Lower lobe of right lung (tissue), 2 donors: ENCODE measurements at regions not wholly inside any gene's neighbourhood (a gene's known extent, or its start where the extent isn't known, plus 50 kb on each side); places are given as distances from the start of the nearest gene placed in this dataset.

Source experiments
- ATAC-seq, 2 donors: fragments of 200-7000 bp; cut with Tn5 transposase; one replicate each; pipeline ENCODE4 v1.9.1; 2020 to 2022; ENCODE audit warnings: mild to moderate bottlenecking in 2 of 2, moderate library complexity in 2 of 2
- DNase-seq: peaks from one replicate; pipeline ENCODE4 v3.0.0-alpha.2; 2020
- H3K27ac ChIP-seq: fragments of 200-600 bp; one replicate; pipeline ENCODE4 v1.8.0; 2022
- H3K27me3 ChIP-seq: fragments of 200-600 bp; one replicate; pipeline ENCODE4 v1.8.0; 2022; ENCODE audit warnings: low read depth
- H3K36me3 ChIP-seq: fragments of 200-600 bp; one replicate; pipeline ENCODE4 v1.8.0; 2022; ENCODE audit warnings: mild to moderate bottlenecking
- H3K4me1 ChIP-seq: fragments of 200-600 bp; one replicate; pipeline ENCODE4 v1.8.0; 2022
- H3K4me3 ChIP-seq: fragments of 200-600 bp; one replicate; pipeline ENCODE4 v1.8.0; 2022; ENCODE audit warnings: mild to moderate bottlenecking
- H3K9me3 ChIP-seq: fragments of 200-600 bp; one replicate; pipeline ENCODE4 v1.8.0; 2022
- intact Hi-C: fragments of 100-400 bp; cut with DNase I; formaldehyde crosslinking; loops from one replicate; pipeline ENCODE4 v1.11.0; 2022
- TF ChIP-seq, protein P1 (sequence below): fragments of 200-600 bp; IDR thresholded peaks from one replicate; pipeline ENCODE4 v1.8.0; 2022; ENCODE audit warnings: antibody characterized with exemption, mild to moderate bottlenecking
- donor health status: DM: no; HTN: yes; CAD: no; lungs with severe emphysema.

DNA sequence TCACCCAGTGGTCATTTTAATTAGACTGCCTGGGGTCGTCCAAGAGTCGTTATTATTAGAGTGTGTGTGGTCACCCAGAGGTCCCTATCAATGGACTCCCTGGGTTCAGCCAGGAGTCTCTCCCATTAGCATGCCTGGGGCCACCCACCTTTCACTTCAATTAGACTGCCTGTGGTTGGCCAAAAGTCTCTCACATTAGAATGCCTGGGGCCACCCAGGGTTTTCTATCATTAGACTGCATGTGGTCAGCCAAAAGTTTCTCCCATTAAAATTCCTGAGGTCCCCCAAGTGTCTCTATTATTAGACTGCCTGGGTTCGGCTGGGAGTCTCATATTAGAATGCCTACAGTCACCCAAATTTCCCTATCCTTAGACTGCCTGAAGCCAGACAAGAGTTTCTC is 1472.6 kb downstream of the UQCRFS1 start:
- no peak for ATAC-seq
- Histone ChIP-seq H3K4me1 (no peaks in the 10 kb centered on the region), H3K27me3 (no peaks in the 10 kb centered on the region), H3K9me3 (no peaks in the 10 kb centered on the region), H3K4me3 (no peak overlapping the region), H3K27ac (no peak overlapping the region), H3K36me3 (peaks cover 8% of the 10 kb centered on the region)
- no peak for DNase-seq
- intact Hi-C loops = no loop called here
- TF ChIP-seq, protein P1, sequence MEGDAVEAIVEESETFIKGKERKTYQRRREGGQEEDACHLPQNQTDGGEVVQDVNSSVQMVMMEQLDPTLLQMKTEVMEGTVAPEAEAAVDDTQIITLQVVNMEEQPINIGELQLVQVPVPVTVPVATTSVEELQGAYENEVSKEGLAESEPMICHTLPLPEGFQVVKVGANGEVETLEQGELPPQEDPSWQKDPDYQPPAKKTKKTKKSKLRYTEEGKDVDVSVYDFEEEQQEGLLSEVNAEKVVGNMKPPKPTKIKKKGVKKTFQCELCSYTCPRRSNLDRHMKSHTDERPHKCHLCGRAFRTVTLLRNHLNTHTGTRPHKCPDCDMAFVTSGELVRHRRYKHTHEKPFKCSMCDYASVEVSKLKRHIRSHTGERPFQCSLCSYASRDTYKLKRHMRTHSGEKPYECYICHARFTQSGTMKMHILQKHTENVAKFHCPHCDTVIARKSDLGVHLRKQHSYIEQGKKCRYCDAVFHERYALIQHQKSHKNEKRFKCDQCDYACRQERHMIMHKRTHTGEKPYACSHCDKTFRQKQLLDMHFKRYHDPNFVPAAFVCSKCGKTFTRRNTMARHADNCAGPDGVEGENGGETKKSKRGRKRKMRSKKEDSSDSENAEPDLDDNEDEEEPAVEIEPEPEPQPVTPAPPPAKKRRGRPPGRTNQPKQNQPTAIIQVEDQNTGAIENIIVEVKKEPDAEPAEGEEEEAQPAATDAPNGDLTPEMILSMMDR = no peak

DNA sequence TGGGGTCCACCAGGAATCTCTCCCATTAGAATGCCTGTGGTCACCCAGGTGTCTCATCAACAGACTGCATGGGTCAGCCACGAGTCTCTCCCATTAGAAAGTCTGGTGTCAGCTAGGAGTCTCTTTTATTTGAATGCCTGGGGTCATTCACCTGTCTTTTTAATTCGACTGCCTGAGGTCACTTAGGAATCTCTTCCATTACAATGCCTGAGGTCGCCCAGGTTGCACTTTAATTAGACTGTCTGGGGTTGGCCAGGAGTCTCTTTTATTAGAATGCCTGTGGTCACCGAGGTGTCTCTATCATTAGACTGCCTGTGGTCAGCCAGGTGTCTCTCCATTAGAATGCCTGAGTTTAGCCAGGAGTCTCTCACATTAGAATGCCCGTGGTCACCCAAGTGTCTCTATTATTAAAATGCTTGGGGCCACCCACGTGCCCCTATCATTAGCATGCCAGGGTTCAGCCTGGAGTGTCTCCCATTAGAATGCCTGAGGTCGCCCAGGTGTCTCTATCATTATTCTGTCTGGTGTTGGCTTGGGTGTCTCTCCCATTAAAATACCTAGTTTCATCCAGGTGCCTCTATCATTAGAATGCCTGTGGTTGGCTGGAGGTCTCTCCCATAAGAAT is 1474.3 kb downstream of the UQCRFS1 start:
- TF ChIP-seq, protein P1 = no peak
- intact Hi-C loops = no loop called here
- no peaks in the 10 kb centered on the region for H3K27me3 ChIP-seq
- ATAC-seq = no peak
- no peak overlapping the region for H3K4me3 ChIP-seq
- no peak for DNase-seq
- H3K9me3 ChIP-seq = no peaks in the 10 kb centered on the region
- no peaks in the 10 kb centered on the region for H3K4me1 ChIP-seq
- H3K36me3 ChIP-seq = peaks cover 8% of the 10 kb centered on the region
- no peak overlapping the region for H3K27ac ChIP-seq

DNA sequence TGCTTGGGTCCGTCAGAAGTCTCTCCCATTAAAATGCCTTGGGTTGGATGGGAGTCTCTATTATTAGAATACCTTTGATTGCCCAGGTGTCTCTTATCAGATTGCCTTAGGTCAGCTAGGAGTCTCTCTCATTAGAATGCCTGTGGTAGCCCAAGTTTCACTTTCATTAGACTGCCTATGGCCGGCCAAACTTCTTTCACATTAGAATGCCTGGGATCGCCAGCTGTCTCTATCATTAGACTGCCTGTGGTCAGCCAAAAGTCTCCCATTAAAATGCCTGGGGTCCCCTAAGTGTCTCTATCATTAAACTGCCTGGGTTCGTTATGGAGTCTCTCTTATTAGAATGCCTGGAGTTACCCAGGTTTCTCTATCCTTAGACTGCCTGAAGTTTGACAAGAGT is 1476.7 kb downstream of the UQCRFS1 start:
- intact Hi-C loops = no loop called here
- Histone ChIP-seq H3K9me3 (no peaks in the 10 kb centered on the region), H3K36me3 (no peaks in the 10 kb centered on the region)

GRCh38 chr19:27735314-27735713 is 1477.6 kb downstream of the UQCRFS1 start:
- H3K27ac ChIP-seq = no peak overlapping the region
- H3K27me3 ChIP-seq = no peaks in the 10 kb centered on the region
- DNase-seq (no peak), ATAC-seq (no peak)
- H3K4me1 ChIP-seq = no peaks in the 10 kb centered on the region
- H3K9me3 ChIP-seq = no peaks in the 10 kb centered on the region
- intact Hi-C loops = no loop called here
- no peak overlapping the region for H3K4me3 ChIP-seq
- TF ChIP-seq, protein P1 = no peak
- no peaks in the 10 kb centered on the region for H3K36me3 ChIP-seq

More for the DNA sequence above, 1476.7 kb downstream of the UQCRFS1 start:
- no peak overlapping the region for H3K4me3 ChIP-seq
- no peak for ATAC-seq
- TF ChIP-seq, protein P1 = no peak
- DNase-seq = no peak
- no peaks in the 10 kb centered on the region for H3K27me3 ChIP-seq
- H3K27ac ChIP-seq = no peak overlapping the region
- no peaks in the 10 kb centered on the region for H3K4me1 ChIP-seq

- DNase-seq = no peak
- TF ChIP-seq, protein P1 = no peak
- intact Hi-C loops = no loop called here
- H3K36me3 ChIP-seq = no peaks in the 10 kb centered on the region
- H3K4me1 ChIP-seq = no peaks in the 10 kb centered on the region
- ATAC-seq = no peak
- H3K4me3 ChIP-seq = no peak overlapping the region
- H3K27me3 ChIP-seq = no peaks in the 10 kb centered on the region
- H3K27ac ChIP-seq = no peak overlapping the region
- peaks cover 6% of the 10 kb centered on the region for H3K9me3 ChIP-seq
These were observed 1478.3 kb downstream of the UQCRFS1 start for GRCh38 chr19:27734496-27735220.
